ENCODE measurements at regions not wholly inside any gene's neighbourhood (a gene's known extent, or its start where the extent isn't known, plus 50 kb on each side); places are given as distances from the start of the nearest gene placed in this dataset.
A peak's percentile ranks its signal among the peaks of the same experiment; 100 is the strongest.

- TF ChIP-seq, protein P1, sequence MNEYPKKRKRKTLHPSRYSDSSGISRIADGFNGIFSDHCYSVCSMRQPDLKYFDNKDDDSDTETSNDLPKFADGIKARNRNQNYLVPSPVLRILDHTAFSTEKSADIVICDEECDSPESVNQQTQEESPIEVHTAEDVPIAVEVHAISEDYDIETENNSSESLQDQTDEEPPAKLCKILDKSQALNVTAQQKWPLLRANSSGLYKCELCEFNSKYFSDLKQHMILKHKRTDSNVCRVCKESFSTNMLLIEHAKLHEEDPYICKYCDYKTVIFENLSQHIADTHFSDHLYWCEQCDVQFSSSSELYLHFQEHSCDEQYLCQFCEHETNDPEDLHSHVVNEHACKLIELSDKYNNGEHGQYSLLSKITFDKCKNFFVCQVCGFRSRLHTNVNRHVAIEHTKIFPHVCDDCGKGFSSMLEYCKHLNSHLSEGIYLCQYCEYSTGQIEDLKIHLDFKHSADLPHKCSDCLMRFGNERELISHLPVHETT (tag by site-specific recombination; IDR thresholded peaks at IDR 0.05): no peak
- no peak for TF ChIP-seq GLIS1 (tag by site-specific recombination; IDR thresholded peaks at IDR 0.05)
- TF ChIP-seq ZNF549 (tag by site-specific recombination; IDR thresholded peaks at IDR 0.05): no peak
- TF ChIP-seq ZBTB1 (tag by site-specific recombination; IDR thresholded peaks at IDR 0.05): no peak
- TF ChIP-seq ZNF202 (tag by site-specific recombination; IDR thresholded peaks at IDR 0.05; ENCODE audit: borderline replicate concordance): no peak
- TF ChIP-seq ZNF514 (tag by site-specific recombination; IDR thresholded peaks at IDR 0.05): no peak
- no peak for TF ChIP-seq ZNF623 (tag by site-specific recombination; IDR thresholded peaks at IDR 0.05)
- TF ChIP-seq, protein P2, sequence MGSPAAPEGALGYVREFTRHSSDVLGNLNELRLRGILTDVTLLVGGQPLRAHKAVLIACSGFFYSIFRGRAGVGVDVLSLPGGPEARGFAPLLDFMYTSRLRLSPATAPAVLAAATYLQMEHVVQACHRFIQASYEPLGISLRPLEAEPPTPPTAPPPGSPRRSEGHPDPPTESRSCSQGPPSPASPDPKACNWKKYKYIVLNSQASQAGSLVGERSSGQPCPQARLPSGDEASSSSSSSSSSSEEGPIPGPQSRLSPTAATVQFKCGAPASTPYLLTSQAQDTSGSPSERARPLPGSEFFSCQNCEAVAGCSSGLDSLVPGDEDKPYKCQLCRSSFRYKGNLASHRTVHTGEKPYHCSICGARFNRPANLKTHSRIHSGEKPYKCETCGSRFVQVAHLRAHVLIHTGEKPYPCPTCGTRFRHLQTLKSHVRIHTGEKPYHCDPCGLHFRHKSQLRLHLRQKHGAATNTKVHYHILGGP (tag by site-specific recombination; IDR thresholded peaks at IDR 0.05): no peak
- TF ChIP-seq AEBP2 (tag by site-specific recombination; IDR thresholded peaks at IDR 0.05; ENCODE audit: borderline replicate concordance): no peak
- TF ChIP-seq ZNF555 (tag by site-specific recombination; conservative IDR thresholded peaks at IDR 0.05): peak; percentile 29
- TF ChIP-seq ZBTB48 (tag by site-specific recombination; IDR thresholded peaks at IDR 0.05): no peak
- no peak for TF ChIP-seq PRDM6 (tag by site-specific recombination; IDR thresholded peaks at IDR 0.05)
- TF ChIP-seq ZBTB8A (tag by site-specific recombination; IDR thresholded peaks at IDR 0.05): no peak
- no peak for TF ChIP-seq ZNF175 (tag by site-specific recombination; IDR thresholded peaks at IDR 0.05)
- no peak for TF ChIP-seq KLF7 (tag by site-specific recombination; IDR thresholded peaks at IDR 0.05; ENCODE audit: borderline replicate concordance)
- TF ChIP-seq ZNF830 (tag by site-specific recombination; IDR thresholded peaks at IDR 0.05; ENCODE audit: low read depth): no peak
- TF ChIP-seq ZBTB11 (tag by site-specific recombination; conservative IDR thresholded peaks at IDR 0.05; ENCODE audit: low read depth): 0 out of 2 replicates have a peak, but pooled peaks have one; percentile 40
- TF ChIP-seq ZNF239 (tag by site-specific recombination; IDR thresholded peaks at IDR 0.05): no peak
- no peak for TF ChIP-seq ZNF433 (tag by site-specific recombination; IDR thresholded peaks at IDR 0.05; ENCODE audit: low read depth)
- no peak for TF ChIP-seq ZNF791 (tag by site-specific recombination; IDR thresholded peaks at IDR 0.05)
- TF ChIP-seq ZNF394 (tag by site-specific recombination; IDR thresholded peaks at IDR 0.05; ENCODE audit: borderline replicate concordance): peak; percentile 55; the same call in 1 of the 2 replicates
- no peak for TF ChIP-seq BCL11A (tag by site-specific recombination; IDR thresholded peaks at IDR 0.05; ENCODE audit: low read depth)
- TF ChIP-seq HOXA7 (CRISPR knock-in tag; IDR thresholded peaks at IDR 0.05; ENCODE audit: borderline replicate concordance): no peak
- TF ChIP-seq, protein P3, sequence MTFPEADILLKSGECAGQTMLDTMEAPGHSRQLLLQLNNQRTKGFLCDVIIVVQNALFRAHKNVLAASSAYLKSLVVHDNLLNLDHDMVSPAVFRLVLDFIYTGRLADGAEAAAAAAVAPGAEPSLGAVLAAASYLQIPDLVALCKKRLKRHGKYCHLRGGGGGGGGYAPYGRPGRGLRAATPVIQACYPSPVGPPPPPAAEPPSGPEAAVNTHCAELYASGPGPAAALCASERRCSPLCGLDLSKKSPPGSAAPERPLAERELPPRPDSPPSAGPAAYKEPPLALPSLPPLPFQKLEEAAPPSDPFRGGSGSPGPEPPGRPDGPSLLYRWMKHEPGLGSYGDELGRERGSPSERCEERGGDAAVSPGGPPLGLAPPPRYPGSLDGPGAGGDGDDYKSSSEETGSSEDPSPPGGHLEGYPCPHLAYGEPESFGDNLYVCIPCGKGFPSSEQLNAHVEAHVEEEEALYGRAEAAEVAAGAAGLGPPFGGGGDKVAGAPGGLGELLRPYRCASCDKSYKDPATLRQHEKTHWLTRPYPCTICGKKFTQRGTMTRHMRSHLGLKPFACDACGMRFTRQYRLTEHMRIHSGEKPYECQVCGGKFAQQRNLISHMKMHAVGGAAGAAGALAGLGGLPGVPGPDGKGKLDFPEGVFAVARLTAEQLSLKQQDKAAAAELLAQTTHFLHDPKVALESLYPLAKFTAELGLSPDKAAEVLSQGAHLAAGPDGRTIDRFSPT (tag by site-specific recombination; IDR thresholded peaks at IDR 0.05): no peak
Measured at GRCh38 chr7:68005992-68006391, 1009.4 kb downstream of the TYW1 start (continued).

Measured in HEK293 (cell line).